ENCODE measurements at regions not wholly inside any gene's neighbourhood (a gene's known extent, or its start where the extent isn't known, plus 50 kb on each side); places are given as distances from the start of the nearest gene placed in this dataset.

DNA sequence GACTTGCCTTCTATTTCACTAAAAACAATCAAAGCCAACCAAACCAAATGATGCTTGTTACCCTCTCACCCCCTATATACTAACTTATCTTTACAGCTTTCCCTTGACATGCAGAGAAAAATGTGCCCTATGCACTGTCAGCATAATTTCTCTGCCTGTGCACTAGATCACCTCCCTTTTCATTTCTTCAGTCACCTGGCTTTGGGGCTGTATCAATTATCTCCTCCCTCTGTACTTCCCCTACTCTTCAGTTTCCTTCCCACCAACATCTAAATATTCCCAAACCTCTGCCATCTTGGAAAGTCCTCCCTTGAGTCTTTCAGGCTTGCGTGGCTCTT lies 103.5 kb upstream of the TAPT1 start:
- Mint-ChIP-seq H3K36me3 (ENCODE audit: low read depth) (no peaks in the 10 kb centered on the region), H3K4me1 (no peaks in the 10 kb centered on the region), H3K27me3 (peaks cover 5% of the 10 kb centered on the region), H3K27ac (peak overlapping the region; percentile 24), H3K9me3 (no peaks in the 10 kb centered on the region), H3K4me3 (no peak overlapping the region)
- no peak for ATAC-seq
- no peak for DNase-seq

DNA sequence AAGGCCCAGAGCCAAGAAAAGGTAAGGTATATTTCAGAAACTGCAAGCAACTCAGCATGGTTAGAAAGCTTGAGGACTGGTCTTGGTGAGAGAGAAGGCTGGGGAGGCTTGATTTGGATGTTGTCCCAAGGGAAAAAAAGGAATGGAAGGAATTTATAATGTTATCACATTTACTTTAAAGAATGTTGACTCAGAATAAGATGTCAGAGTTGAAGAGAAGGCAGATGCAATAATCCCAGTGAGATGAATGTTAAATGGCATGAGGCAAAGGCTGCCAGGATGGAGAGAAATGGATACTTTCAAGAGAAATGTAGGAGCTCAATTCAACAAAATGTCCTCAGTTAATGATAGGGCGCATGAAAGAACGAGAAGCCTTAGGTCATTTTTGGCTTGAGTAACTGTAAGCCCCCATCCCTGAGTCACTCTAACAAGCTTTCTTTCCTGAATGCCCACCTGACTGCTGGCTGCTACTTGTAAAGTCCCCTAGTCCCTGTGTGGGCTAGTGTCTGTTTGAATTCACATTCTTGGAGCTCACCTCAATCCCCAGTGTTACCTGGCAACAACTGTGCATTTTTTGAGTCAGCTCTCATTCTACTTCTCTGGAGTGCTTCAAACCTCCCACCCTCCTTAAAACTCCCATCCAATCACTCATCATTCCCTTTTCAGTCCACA lies 103.0 kb upstream of the TAPT1 start:
- Mint-ChIP-seq H3K4me3 (no peak overlapping the region), H3K27me3 (peaks cover 7% of the 10 kb centered on the region), H3K27ac (peak overlapping the region; percentile 24), H3K36me3 (ENCODE audit: low read depth) (no peaks in the 10 kb centered on the region), H3K4me1 (no peaks in the 10 kb centered on the region), H3K9me3 (no peaks in the 10 kb centered on the region)
- DNase-seq (no peak), ATAC-seq (no peak)

DNA sequence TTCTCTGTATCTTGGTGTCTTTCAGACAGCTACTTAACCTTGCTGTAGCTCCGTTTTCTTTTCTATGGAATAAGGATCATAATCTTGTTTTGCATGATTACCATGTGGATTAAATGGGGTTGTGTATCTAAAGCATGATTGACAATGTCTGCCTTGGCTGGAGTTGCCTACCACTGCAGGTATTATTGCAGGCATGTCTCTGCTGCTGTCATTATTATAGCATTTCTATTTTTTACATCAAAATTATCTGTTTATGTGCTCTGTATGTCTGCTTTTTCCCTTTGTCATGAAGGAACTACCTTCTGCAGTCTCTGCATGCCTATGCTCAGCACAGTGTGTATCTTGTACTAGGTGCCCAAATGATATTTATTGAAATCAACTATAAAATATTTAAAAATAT lies 95.9 kb upstream of the TAPT1 start:
- H3K9me3 Mint-ChIP-seq, result peaks cover 6% of the 10 kb centered on the region
- ATAC-seq, result no peak
- no peak overlapping the region for H3K27ac Mint-ChIP-seq
- peaks cover 9% of the 10 kb centered on the region for H3K27me3 Mint-ChIP-seq
- no peak for DNase-seq
- no peaks in the 10 kb centered on the region for H3K4me1 Mint-ChIP-seq
- H3K36me3 Mint-ChIP-seq (ENCODE audit: low read depth), result peaks cover 2% of the 10 kb centered on the region
- no peak overlapping the region for H3K4me3 Mint-ChIP-seq

DNA sequence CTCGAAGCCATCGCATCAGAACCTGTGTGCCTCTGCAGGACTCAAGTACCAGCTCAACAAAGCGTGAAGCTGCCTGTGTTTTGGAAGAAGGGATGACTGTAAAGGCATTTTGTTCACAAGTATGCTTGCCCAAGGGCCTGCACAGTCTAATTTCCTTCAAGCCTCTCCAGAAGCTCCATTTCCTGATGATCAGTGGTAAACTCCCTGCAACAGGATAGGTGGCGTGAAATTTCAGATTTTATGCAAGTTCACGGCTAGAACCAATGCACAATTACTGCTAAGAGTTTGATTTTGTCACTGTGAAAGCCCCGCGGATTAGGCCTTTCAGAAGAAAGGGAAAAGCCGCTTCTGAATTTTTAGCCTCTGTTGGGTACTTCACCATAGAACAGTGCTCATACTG lies 89.2 kb upstream of the TAPT1 start:
- H3K27ac Mint-ChIP-seq, result no peak overlapping the region
- H3K4me1 Mint-ChIP-seq, result no peaks in the 10 kb centered on the region
- ATAC-seq (no peak), DNase-seq (no peak)
- no peaks in the 10 kb centered on the region for H3K9me3 Mint-ChIP-seq
- H3K4me3 Mint-ChIP-seq, result no peak overlapping the region
- no peaks in the 10 kb centered on the region for H3K27me3 Mint-ChIP-seq
- no peaks in the 10 kb centered on the region for H3K36me3 Mint-ChIP-seq (ENCODE audit: low read depth)

DNA sequence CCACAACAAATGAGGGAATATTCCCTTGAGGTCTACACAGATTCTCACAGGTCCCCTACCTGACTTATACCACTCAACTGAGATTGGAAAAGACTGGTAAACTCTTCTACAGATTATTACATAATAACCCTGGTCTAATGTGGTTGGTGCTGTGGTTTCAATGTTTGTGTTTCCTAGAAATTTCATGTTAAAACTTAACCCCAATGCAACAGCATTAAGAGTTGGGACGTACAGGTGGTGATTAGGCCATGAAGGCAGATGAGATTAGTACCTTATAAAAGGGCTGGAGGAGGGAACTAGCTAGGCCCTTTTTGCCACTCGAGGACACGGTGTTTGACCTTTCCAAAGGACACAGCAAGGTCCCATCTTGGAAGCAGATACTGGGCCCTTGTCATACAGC lies 84.3 kb upstream of the TAPT1 start:
- no peaks in the 10 kb centered on the region for H3K36me3 Mint-ChIP-seq (ENCODE audit: low read depth)
- no peaks in the 10 kb centered on the region for H3K27me3 Mint-ChIP-seq
- H3K4me1 Mint-ChIP-seq, result no peaks in the 10 kb centered on the region

DNA sequence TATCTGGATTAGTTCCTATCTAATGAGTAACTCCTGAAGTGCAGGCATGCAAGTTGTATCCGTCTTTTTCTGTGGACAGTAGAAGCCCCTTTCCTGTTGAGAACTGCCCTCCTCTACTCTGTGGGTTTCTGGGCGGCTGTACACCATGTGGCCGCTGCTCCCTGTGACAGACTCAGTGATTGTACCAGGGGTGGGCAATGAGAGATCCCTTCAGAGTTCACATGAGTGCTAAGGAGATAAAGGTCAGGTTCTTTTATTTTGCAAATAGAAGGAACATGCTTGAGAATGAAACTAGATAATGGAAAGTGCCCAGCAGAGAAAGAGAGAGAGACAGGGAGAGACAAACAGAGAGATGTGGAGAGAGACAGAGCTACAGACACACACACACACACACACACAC lies 76.4 kb upstream of the TAPT1 start:
- DNase-seq (no peak), ATAC-seq (no peak)
- H3K4me1 Mint-ChIP-seq, result no peaks in the 10 kb centered on the region
- no peak overlapping the region for H3K4me3 Mint-ChIP-seq
- H3K27ac Mint-ChIP-seq, result no peak overlapping the region
- no peaks in the 10 kb centered on the region for H3K36me3 Mint-ChIP-seq (ENCODE audit: low read depth)
- H3K27me3 Mint-ChIP-seq, result no peaks in the 10 kb centered on the region
- no peaks in the 10 kb centered on the region for H3K9me3 Mint-ChIP-seq

More for the DNA sequence above, 84.3 kb upstream of the TAPT1 start:
- Mint-ChIP-seq H3K9me3 (no peaks in the 10 kb centered on the region), H3K27ac (no peak overlapping the region), H3K4me3 (no peak overlapping the region)
- ATAC-seq (no peak), DNase-seq (no peak)

DNA sequence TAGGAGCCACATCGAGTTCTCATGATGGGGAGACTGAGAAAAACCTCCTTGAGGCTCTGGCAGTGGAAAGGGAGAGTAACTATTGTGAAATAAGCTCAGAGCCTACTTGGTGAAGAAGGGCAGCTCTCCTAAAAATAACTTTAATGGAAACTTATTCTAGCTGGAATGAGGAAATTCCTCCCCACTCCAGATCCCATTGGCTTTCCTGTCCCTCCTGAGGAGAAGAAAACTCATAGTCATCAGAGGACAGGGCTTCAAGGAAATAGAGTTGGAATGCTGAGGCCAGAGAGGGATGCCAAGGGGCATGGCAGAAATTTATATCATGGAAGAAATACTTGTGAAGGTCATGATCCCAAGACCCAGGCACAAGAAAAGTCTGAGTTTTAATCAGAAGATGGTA lies 70.7 kb upstream of the TAPT1 start:
- no peak for ATAC-seq
- Mint-ChIP-seq H3K4me3 (no peak overlapping the region), H3K27me3 (no peaks in the 10 kb centered on the region), H3K36me3 (ENCODE audit: low read depth) (no peaks in the 10 kb centered on the region), H3K4me1 (no peaks in the 10 kb centered on the region), H3K27ac (no peak overlapping the region), H3K9me3 (no peaks in the 10 kb centered on the region)
- DNase-seq, result no peak

DNA sequence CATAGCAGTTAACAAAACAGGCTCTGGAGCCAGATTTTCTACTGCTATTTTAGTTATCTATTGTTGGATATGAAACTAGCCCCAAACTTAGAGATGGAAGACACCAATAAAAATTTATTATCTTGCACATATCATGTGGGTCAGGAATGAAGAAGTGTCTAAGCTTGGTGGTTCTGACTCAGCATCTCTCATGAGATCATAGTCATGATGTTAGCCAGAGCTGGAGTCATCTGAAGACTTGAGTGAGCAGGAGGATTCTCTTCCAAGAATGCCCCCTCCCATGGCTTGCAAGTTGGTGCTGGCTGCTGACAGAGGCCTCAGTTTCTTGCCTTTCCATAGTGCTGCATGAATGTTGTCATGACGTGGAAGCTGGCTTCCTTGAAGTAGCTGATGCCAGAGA lies 68.2 kb upstream of the TAPT1 start:
- Mint-ChIP-seq H3K4me1 (peaks cover 2% of the 10 kb centered on the region), H3K27ac (no peak overlapping the region)
- no peak for DNase-seq

DNA sequence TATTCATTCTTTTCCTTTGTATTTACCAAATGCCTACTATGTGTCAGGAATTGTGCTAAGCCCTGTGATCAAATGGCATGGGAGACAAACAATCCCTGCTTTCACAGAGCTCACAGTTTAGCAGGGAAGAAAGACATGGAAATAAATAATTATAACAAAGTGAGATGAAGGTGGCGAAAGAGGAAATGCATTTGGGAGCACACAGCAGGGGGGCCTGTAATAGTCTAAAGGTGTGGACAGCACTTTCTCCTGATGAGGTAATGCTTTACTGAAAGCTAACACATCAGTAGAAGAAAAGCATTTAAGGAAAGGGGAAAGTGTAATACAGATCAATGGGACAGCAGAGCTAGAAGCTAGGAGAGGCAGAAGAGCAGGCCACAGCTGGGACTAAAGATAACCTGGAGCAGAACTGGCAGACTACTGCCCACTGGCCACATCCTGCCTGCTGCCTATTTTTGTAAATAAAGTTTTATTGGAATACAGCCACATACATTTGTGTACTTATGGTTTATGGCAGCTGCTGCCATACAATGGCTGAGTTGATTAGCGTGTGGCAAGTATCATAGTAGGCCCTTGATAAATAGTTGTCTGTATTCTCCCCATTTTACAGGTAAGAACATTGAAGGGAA lies 67.1 kb upstream of the TAPT1 start:
- peaks cover 7% of the 10 kb centered on the region for H3K27me3 Mint-ChIP-seq
- ATAC-seq (no peak), DNase-seq (no peak)
- peaks cover 2% of the 10 kb centered on the region for H3K4me1 Mint-ChIP-seq
- no peaks in the 10 kb centered on the region for H3K9me3 Mint-ChIP-seq
- no peak overlapping the region for H3K27ac Mint-ChIP-seq
- no peaks in the 10 kb centered on the region for H3K36me3 Mint-ChIP-seq (ENCODE audit: low read depth)
- no peak overlapping the region for H3K4me3 Mint-ChIP-seq

More for the DNA sequence above, 68.2 kb upstream of the TAPT1 start:
- peak; percentile 33 for ATAC-seq
- H3K4me3 Mint-ChIP-seq, result no peak overlapping the region
- H3K27me3 Mint-ChIP-seq, result peaks cover 5% of the 10 kb centered on the region
- no peaks in the 10 kb centered on the region for H3K36me3 Mint-ChIP-seq (ENCODE audit: low read depth)
- H3K9me3 Mint-ChIP-seq, result no peaks in the 10 kb centered on the region

DNA sequence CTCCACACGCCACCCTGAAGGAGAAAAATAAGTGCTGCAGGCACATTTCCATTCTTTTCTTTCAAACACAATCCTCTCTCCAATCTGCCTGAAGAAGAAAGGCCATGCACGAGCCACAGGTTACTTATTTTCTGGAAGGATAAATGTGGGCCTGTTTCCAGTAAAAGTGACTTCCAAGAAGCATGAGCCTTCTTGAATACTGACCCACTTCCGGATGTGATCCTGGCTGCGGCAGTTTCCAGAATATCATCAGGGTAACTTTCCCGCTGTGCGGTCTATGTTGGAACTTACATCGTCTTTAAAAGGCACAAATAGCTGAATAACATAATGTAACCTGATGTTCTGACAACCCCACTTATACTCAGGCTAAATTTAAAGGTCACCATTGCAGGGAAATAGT lies 66.3 kb upstream of the TAPT1 start:
- Mint-ChIP-seq H3K9me3 (no peaks in the 10 kb centered on the region), H3K36me3 (ENCODE audit: low read depth) (no peaks in the 10 kb centered on the region), H3K4me1 (peaks cover 2% of the 10 kb centered on the region), H3K27me3 (peaks cover 9% of the 10 kb centered on the region), H3K4me3 (no peak overlapping the region), H3K27ac (no peak overlapping the region)
- ATAC-seq (no peak), DNase-seq (no peak)

DNA sequence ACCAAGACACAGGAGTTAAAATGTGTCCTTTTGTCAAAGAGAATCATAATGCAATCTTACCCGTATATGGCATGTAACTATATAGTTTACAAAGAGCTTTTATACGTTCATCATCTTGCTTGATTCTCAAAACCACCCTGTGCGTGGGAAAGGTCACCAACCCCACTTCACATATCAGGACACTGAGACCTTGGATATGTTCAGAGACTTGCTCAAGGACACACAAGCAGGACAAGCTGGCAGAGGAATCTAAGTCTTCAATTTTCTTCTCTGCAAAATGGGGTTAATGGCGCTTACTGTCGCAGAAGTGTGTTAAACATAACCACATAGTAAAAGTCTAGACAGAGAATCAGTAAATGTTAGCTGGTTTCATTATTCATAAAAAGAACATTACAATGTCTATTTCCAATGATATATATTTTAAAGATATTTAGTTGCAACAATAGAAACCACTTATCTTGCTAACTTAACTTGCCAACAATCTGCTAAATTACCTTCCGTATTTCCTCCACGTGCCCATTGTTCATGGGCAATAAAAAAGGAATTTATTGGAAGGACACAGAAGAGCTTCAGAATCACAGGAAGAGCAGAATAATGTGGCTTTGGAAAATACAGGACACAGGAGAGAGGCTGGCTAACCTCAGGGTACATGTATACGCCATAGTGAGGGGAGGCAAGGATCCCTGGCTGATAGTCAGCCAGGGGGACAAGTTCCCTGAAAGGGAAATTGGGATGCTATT lies 64.6 kb upstream of the TAPT1 start:
- Mint-ChIP-seq H3K4me3 (no peak overlapping the region), H3K9me3 (no peaks in the 10 kb centered on the region), H3K4me1 (peaks cover 2% of the 10 kb centered on the region), H3K36me3 (ENCODE audit: low read depth) (no peaks in the 10 kb centered on the region), H3K27me3 (peaks cover 10% of the 10 kb centered on the region), H3K27ac (no peak overlapping the region)
- ATAC-seq (no peak), DNase-seq (no peak)

DNA sequence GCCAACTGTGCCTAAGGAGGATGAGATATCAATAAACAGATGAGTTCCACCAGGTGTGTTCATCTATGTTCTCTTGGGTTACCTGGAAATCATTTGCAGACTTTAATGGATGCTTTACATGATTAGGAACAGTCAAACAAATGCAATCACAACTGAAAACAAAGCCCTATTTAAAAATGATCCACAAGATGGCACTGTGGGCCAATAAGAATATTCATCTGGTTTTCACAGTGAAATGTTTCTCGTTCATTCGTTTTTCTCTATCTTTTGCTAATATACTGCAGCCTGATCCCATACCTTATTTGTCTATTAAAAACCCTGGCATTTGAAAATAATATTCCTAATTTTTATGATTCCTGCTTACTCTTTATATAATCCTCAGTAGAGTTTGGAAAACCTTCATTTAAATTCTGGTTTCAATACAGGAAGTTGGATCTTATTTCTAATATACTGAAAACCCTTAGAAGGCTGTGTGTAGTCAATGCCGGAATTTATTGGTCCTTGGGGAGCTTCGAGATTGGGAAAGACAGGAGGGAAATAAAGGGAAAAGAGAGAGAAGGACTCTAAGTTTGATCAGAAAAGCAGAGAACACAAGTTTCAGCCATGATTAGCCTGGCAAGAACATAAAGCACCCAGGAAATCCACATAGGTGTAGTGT lies 63.8 kb upstream of the TAPT1 start:
- DNase-seq, result no peak
- H3K4me1 Mint-ChIP-seq, result peaks cover 2% of the 10 kb centered on the region
- no peak overlapping the region for H3K27ac Mint-ChIP-seq
- ATAC-seq, result no peak
- H3K4me3 Mint-ChIP-seq, result no peak overlapping the region
- H3K9me3 Mint-ChIP-seq, result peaks cover 2% of the 10 kb centered on the region
- peaks cover 10% of the 10 kb centered on the region for H3K27me3 Mint-ChIP-seq
- no peaks in the 10 kb centered on the region for H3K36me3 Mint-ChIP-seq (ENCODE audit: low read depth)

DNA sequence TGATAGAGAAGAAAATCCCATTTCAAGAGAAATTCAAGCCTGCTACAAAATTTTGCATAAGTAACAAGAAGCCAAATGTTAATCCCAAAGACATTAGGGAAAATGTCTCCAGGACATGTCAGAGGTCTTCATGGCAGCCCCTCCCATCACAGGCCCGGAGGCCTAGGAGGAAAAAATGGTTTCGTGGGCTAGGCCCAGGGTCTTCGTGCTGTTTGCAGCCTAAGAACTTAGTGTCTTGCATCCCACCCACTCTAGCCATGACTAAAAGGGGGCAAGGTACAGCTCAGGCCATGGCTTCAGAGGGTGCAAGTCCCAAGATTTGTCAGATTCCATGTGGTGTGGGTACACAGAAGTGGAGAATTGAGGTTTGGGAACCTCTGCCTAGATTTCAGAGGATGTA lies 57.8 kb upstream of the TAPT1 start:
- ATAC-seq, result no peak
- DNase-seq, result no peak
- peaks cover 19% of the 10 kb centered on the region for H3K9me3 Mint-ChIP-seq
- no peaks in the 10 kb centered on the region for H3K4me1 Mint-ChIP-seq
- H3K4me3 Mint-ChIP-seq, result no peak overlapping the region
- no peak overlapping the region for H3K27ac Mint-ChIP-seq
- H3K27me3 Mint-ChIP-seq, result peaks cover 12% of the 10 kb centered on the region
- H3K36me3 Mint-ChIP-seq (ENCODE audit: low read depth), result peaks cover 8% of the 10 kb centered on the region

DNA sequence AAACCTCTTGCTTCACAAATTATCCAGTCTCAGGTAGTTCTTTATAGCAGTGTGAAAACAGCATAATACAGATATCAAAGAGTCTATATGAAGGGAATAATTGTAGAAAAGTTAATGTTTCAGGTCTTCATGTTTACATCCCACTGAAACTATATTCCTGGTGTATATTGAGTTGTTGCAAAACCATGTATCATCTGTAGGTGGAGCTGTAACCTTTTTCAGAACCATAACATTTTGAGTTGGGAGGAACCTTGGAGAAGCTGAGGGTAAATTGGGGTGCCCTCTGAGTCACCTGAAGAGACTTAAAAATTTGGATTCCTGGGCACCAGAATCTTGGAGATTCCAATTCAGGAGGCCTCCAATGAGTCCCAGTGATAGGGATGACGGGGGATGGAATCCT lies 51.9 kb upstream of the TAPT1 start:
- DNase-seq (no peak), ATAC-seq (no peak)
- peaks cover 18% of the 10 kb centered on the region for H3K9me3 Mint-ChIP-seq
- H3K4me1 Mint-ChIP-seq, result no peaks in the 10 kb centered on the region
- peaks cover 6% of the 10 kb centered on the region for H3K27me3 Mint-ChIP-seq
- H3K4me3 Mint-ChIP-seq, result no peak overlapping the region
- no peak overlapping the region for H3K27ac Mint-ChIP-seq
- peaks cover 9% of the 10 kb centered on the region for H3K36me3 Mint-ChIP-seq (ENCODE audit: low read depth)

Data from activated naive CD8-positive, alpha-beta T cell treated with anti-CD3 and anti-CD28 coated beads, Interleukin-2, amount 50 U/mL, for 24 hours (primary cell).